Kidney epithelial cell (primary cell): ENCODE measurements at regions not wholly inside any gene's neighbourhood (a gene's known extent, or its start where the extent isn't known, plus 50 kb on each side); places are given as distances from the start of the nearest gene placed in this dataset.

Experiments used
- DNase-seq: peaks from one replicate; pipeline ENCODE4 v3.0.0-alpha.2; 2010; ENCODE audit warnings: low read depth
- H3K27me3 ChIP-seq: 2 replicates; pipeline ENCODE4 v1.6.0; 2011; ENCODE audit warnings: low read length; ENCODE audit not compliant: control insufficient read depth, insufficient read depth
- H3K36me3 ChIP-seq: 2 replicates; pipeline ENCODE4 v1.5.1; 2011; ENCODE audit warnings: low read length; ENCODE audit not compliant: control insufficient read depth, insufficient read depth
- H3K4me3 ChIP-seq: 2 replicates; pipeline ENCODE4 v1.5.1; 2011; ENCODE audit warnings: low read depth, mild to moderate bottlenecking, control low read depth, low read length
- TF ChIP-seq, protein P1 (sequence below): IDR thresholded peaks from 2 replicates; pipeline ENCODE4 v1.5.1; 2011; ENCODE audit warnings: mild to moderate bottlenecking, moderate library complexity, low read length, control low read depth, inconsistent platforms; ENCODE audit not compliant: insufficient read depth, poor library complexity, severe bottlenecking

DNA sequence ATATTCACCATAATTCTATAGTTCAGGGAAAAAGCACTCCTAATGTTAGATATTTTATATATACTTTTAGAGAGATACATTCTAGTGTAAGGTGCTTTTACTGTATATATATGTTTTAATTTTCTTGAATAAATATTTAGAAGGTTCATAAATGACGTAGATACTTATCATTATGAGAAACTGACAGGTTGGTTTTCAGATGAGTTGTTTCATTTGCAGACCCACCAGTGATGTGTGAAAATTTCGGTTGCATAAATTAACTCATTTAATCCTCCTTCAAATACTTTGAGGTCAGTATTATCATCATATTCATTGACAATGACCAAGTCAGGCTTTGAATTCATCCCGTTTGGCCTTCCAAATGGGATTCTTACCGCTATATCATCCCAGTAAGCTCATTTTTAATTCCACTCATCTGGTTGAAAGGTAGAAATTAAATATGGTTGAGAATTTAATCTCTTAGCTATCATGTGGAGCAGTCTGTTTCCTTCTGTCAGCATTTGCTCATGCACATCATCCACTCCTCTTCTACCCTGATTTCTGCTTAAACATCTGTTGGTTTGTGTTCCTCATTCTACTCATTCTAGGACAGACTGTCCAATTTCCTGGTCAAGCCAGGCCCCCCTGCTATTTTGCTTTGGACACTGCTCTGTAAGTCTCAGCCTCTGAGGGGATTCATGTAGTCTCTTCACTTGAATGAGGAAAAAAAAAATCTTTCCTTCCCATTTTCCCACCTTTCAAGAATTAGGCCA, 1156.6 kb downstream of the PLA2G4A start:
- no peaks in the 10 kb centered on the region for H3K27me3 ChIP-seq
- no peak overlapping the region for H3K4me3 ChIP-seq
- TF ChIP-seq, protein P1, sequence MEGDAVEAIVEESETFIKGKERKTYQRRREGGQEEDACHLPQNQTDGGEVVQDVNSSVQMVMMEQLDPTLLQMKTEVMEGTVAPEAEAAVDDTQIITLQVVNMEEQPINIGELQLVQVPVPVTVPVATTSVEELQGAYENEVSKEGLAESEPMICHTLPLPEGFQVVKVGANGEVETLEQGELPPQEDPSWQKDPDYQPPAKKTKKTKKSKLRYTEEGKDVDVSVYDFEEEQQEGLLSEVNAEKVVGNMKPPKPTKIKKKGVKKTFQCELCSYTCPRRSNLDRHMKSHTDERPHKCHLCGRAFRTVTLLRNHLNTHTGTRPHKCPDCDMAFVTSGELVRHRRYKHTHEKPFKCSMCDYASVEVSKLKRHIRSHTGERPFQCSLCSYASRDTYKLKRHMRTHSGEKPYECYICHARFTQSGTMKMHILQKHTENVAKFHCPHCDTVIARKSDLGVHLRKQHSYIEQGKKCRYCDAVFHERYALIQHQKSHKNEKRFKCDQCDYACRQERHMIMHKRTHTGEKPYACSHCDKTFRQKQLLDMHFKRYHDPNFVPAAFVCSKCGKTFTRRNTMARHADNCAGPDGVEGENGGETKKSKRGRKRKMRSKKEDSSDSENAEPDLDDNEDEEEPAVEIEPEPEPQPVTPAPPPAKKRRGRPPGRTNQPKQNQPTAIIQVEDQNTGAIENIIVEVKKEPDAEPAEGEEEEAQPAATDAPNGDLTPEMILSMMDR, result no peak
- DNase-seq, result no peak
- H3K36me3 ChIP-seq, result no peaks in the 10 kb centered on the region

DNA sequence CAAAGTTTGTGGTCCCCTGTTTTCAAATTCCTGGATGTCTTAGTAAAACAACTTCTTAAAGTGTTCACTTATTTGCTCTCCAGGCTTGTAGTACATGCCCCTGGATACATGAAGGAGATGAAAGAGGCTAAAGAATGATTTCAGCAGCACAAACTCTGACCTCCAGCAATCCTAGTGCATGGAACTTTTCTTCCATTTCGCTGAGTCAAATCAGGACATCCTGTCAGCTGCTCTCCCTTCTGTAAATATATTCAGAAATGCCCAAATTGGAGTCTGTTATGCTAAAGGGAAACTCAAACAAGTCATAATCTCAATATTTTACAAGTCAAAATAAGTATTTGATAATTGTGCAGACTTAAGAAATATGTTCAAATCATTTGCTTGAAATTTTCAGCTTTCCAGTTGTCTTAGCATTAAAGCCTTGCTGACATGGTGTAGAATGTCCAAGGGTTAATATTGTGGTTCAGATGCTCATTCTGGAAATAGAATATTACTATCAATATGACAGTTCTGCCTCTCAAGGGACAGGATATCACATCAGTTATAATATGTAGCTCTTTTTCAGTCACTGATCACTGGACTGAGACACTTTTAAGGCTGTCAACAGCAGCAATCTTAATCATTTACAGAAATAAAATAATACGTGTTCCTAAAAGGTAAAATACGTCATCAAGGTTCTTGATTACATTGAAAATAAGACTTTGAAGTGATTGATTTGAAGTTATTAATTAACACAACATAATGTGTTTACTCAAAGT, 1157.3 kb downstream of the PLA2G4A start:
- TF ChIP-seq, protein P1, result no peak
- DNase-seq, result no peak
- Histone ChIP-seq H3K27me3 (no peaks in the 10 kb centered on the region), H3K4me3 (no peak overlapping the region), H3K36me3 (no peaks in the 10 kb centered on the region)

DNA sequence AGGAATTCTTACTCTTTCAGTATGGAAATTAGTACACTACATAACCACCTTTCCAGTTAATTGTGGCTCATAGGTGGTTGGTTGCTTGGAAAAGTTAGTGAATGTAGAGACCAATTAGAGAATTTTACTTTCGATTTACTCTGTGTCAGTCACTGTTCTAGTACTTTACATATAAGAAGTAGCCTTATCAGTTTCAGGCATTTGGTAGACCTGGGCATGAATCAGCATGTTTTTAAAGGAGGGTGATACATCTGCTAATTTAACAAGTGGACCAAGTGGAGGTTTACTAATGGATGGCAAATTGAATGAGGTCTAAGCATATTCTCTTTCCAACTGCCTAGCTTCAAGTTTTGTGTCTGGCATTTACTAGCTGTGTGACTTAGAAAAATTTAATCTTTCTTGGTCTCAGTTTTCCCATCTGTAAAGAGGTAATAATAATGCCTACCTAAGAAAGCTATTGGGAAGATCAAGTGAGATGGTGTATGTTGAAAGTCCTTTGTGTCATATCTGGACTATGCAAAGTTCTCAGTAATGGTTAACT, 1158.6 kb downstream of the PLA2G4A start:
- Histone ChIP-seq H3K4me3 (no peak overlapping the region), H3K27me3 (no peaks in the 10 kb centered on the region), H3K36me3 (no peaks in the 10 kb centered on the region)
- DNase-seq, result no peak
- TF ChIP-seq, protein P1, result no peak

DNA sequence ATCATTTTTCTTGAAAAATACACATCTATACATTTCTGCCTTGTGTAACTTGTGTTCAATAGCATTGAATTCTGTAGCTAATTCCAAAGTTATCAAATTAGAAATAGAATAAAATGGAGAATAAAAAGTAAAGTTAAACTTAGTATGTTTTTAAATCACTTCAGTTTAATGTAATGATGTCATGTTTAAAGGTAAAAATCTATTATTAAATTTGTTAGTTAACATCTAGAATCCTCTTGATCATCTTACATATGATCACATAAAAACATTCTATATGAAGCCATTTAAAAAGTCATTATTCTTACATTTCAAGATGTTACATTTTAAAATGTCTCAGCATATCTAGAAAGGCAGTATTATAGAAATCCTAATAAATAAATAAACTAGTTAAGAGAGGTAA, 1163.2 kb downstream of the PLA2G4A start:
- TF ChIP-seq, protein P1, result no peak
- Histone ChIP-seq H3K27me3 (no peaks in the 10 kb centered on the region), H3K4me3 (no peak overlapping the region), H3K36me3 (no peaks in the 10 kb centered on the region)
- no peak for DNase-seq

DNA sequence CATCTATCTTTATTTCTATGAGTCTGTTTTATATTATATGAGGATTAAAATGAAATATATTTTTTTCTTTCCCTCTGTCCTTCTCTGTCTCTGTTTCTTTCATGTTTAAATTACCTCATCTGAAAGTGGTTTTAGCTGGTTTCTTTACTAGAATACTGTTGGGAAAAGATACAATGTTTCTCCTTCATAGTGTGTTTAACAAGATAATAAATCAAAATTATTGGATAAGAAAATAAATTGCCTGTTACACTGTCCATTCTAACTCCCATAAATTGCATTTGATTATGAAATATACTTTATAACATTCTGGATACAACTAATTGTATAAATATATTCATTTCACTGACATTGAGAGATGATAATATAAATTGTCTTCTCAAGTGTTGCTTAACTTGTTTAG, 1168.0 kb downstream of the PLA2G4A start:
- Histone ChIP-seq H3K27me3 (no peaks in the 10 kb centered on the region), H3K4me3 (no peak overlapping the region), H3K36me3 (no peaks in the 10 kb centered on the region)
- DNase-seq, result no peak
- TF ChIP-seq, protein P1, result no peak
